HL-60 (cell line): ENCODE measurements at regions not wholly inside any gene's neighbourhood (a gene's known extent, or its start where the extent isn't known, plus 50 kb on each side); places are given as distances from the start of the nearest gene placed in this dataset.

Experiments
- DNase-seq, 2 experiments: peaks; one replicate each; pipeline ENCODE4 v3.0.0-alpha.2; 2010 to 2020; ENCODE audit warnings: low read depth in 1 of 2, low spot score in 1 of 2
- H3K27ac ChIP-seq: fragments of 250-450 bp; sonication (Bioruptor Pico); replicated peaks from 2 replicates; pipeline ENCODE4 v1.5.1; 2020; ENCODE audit warnings: mild to moderate bottlenecking, moderate library complexity
- H3K27me3 ChIP-seq: fragments of 250-450 bp; sonication (Bioruptor Pico); 2 replicates; pipeline ENCODE4 v1.5.1; 2021; ENCODE audit warnings: mild to moderate bottlenecking, moderate library complexity; ENCODE audit not compliant: insufficient read depth, poor library complexity, severe bottlenecking
- H3K4me3 ChIP-seq: replicated peaks from 2 replicates; pipeline ENCODE4 v1.5.1; 2011; ENCODE audit warnings: mild to moderate bottlenecking, control low read depth, low read length; ENCODE audit not compliant: insufficient read depth
- CTCF ChIP-seq: IDR thresholded peaks from one replicate; pipeline ENCODE4 v1.5.1; 2011; ENCODE audit warnings: low read length, control low read depth, inconsistent platforms; ENCODE audit not compliant: insufficient read depth
- GABPA ChIP-seq: IDR thresholded peaks from 2 replicates; pipeline ENCODE4 v1.6.1; 2012; ENCODE audit warnings: low read depth
- POLR2AphosphoS5 ChIP-seq: IDR thresholded peaks from 2 replicates; pipeline ENCODE4 v1.6.1; 2012; ENCODE audit warnings: low read depth
- SPI1 ChIP-seq: IDR thresholded peaks from 2 replicates; pipeline ENCODE4 v1.6.1; 2012; ENCODE audit warnings: low read depth, mild to moderate bottlenecking, borderline replicate concordance
- TF ChIP-seq, protein P1 (sequence below): IDR thresholded peaks from 2 replicates; pipeline ENCODE4 v1.6.1; 2012; ENCODE audit warnings: low read depth; ENCODE audit not compliant: insufficient replicate concordance

- TF ChIP-seq, protein P1, sequence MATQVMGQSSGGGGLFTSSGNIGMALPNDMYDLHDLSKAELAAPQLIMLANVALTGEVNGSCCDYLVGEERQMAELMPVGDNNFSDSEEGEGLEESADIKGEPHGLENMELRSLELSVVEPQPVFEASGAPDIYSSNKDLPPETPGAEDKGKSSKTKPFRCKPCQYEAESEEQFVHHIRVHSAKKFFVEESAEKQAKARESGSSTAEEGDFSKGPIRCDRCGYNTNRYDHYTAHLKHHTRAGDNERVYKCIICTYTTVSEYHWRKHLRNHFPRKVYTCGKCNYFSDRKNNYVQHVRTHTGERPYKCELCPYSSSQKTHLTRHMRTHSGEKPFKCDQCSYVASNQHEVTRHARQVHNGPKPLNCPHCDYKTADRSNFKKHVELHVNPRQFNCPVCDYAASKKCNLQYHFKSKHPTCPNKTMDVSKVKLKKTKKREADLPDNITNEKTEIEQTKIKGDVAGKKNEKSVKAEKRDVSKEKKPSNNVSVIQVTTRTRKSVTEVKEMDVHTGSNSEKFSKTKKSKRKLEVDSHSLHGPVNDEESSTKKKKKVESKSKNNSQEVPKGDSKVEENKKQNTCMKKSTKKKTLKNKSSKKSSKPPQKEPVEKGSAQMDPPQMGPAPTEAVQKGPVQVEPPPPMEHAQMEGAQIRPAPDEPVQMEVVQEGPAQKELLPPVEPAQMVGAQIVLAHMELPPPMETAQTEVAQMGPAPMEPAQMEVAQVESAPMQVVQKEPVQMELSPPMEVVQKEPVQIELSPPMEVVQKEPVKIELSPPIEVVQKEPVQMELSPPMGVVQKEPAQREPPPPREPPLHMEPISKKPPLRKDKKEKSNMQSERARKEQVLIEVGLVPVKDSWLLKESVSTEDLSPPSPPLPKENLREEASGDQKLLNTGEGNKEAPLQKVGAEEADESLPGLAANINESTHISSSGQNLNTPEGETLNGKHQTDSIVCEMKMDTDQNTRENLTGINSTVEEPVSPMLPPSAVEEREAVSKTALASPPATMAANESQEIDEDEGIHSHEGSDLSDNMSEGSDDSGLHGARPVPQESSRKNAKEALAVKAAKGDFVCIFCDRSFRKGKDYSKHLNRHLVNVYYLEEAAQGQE, result no peak
- TF ChIP-seq GABPA (no peak), SPI1 (no peak), CTCF (no peak), POLR2AphosphoS5 (no peak)
- DNase-seq, result no peak
- no peak overlapping the region for H3K4me3 ChIP-seq
- no peak overlapping the region for H3K27ac ChIP-seq
- H3K27me3 ChIP-seq, result no peaks in the 10 kb centered on the region
Measured at GRCh38 chr13:57340878-57341277, 173.9 kb downstream of the PRR20E start.

DNA sequence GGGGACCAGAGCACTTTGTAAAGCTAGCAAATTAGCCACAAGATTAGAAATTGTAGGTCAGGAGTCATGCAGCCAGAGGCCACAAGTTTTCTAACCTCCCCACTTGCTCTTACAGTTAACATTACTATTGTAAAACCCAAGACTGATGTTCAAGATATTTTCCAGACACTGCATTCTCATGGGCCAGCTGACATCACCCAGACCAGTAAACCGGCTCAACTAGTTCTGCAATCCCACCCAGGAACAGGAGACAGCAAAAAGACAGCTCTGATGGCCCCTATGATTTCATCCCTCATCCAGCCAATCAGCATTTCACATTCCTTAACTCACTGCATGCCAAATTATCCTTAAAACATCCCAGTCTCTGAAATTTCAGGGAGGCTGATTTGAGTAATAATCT lies 178.5 kb downstream of the PRR20E start:
- TF ChIP-seq, protein P1, result no peak
- TF ChIP-seq CTCF, result no peak
- TF ChIP-seq GABPA, result no peak
- TF ChIP-seq SPI1, result no peak
- no peak for DNase-seq
- no peak overlapping the region for H3K4me3 ChIP-seq
- no peaks in the 10 kb centered on the region for H3K27me3 ChIP-seq
- H3K27ac ChIP-seq, result no peak overlapping the region

- no peaks in the 10 kb centered on the region for H3K27me3 ChIP-seq
- no peak overlapping the region for H3K4me3 ChIP-seq
- no peak overlapping the region for H3K27ac ChIP-seq
- TF ChIP-seq POLR2AphosphoS5, result no peak
- DNase-seq, result no peak
Measured at GRCh38 chr13:57346786-57347185, 179.8 kb downstream of the PRR20E start.

- Histone ChIP-seq H3K27me3 (no peaks in the 10 kb centered on the region), H3K27ac (no peak overlapping the region), H3K4me3 (no peak overlapping the region)
- TF ChIP-seq GABPA (no peak), SPI1 (no peak)
- TF ChIP-seq, protein P1, result no peak
- no peak for DNase-seq
Measured at GRCh38 chr13:57352114-57352513, 185.1 kb downstream of the PRR20E start.
